Adrenal gland (tissue), 5 donors: ENCODE measurements at regions not wholly inside any gene's neighbourhood (a gene's known extent, or its start where the extent isn't known, plus 50 kb on each side); places are given as distances from the start of the nearest gene placed in this dataset.

Source experiments
- POLR2A ChIP-seq, 2 donors: fragments of 450-650 bp; IDR thresholded peaks; one replicate each; pipeline ENCODE4 v1.6.1; 2017; ENCODE audit warnings: antibody characterized with exemption in 2 of 2, mild to moderate bottlenecking in 2 of 2, moderate library complexity in 1 of 2
- TF ChIP-seq, protein P1 (sequence below), 6 experiments: fragments of 450-650 bp in 4 of 6; fragments of 200-600 bp in 2 of 6; sonication (generic) in 1 of 6; IDR thresholded peaks; 1 replicate in 5 of 6; 2 replicates in 1 of 6; pipeline versions ENCODE4 v1.5.1 to v1.8.0; 2016 to 2021; ENCODE audit warnings: antibody characterized with exemption in 6 of 6, mild to moderate bottlenecking in 2 of 6, moderate library complexity in 1 of 6
- donor health status: DM: no; HTN: no; CAD: no.

DNA sequence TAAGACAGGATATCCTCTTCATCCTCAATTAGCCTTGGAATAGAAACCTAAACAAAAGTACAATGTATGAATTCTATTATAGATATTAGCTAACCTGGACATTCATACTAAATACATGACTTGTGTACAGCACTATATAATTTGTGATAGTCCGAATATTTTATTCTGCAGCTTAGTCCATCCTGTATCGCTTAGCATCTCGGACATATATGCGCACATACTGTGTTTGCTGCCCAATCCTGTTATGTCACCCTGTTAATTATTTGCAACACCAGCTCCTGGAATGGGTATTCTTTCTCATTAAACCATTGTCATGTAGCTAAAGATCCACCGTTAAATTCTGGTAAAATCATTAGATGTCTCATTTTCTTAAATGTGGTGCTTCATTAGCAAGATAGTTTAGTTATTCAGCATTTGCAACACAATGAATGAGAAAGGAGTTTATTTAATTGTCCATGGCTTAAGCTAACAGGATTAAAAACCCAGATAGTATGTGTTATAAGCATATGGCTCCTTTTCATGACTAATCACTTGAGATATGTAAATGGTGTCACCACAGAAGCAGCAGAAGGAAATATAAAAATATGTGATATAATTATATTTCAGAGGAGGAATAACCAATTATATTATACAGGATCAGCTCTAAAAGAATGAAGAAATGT, 156.0 kb upstream of the ARHGAP5 start:
- TF ChIP-seq POLR2A (IDR thresholded peaks at IDR 0.05), result no peak
- TF ChIP-seq, protein P1, sequence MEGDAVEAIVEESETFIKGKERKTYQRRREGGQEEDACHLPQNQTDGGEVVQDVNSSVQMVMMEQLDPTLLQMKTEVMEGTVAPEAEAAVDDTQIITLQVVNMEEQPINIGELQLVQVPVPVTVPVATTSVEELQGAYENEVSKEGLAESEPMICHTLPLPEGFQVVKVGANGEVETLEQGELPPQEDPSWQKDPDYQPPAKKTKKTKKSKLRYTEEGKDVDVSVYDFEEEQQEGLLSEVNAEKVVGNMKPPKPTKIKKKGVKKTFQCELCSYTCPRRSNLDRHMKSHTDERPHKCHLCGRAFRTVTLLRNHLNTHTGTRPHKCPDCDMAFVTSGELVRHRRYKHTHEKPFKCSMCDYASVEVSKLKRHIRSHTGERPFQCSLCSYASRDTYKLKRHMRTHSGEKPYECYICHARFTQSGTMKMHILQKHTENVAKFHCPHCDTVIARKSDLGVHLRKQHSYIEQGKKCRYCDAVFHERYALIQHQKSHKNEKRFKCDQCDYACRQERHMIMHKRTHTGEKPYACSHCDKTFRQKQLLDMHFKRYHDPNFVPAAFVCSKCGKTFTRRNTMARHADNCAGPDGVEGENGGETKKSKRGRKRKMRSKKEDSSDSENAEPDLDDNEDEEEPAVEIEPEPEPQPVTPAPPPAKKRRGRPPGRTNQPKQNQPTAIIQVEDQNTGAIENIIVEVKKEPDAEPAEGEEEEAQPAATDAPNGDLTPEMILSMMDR (IDR thresholded peaks at IDR 0.05), result no peak
